ENCODE measurements at regions not wholly inside any gene's neighbourhood (a gene's known extent, or its start where the extent isn't known, plus 50 kb on each side); places are given as distances from the start of the nearest gene placed in this dataset.
A peak's percentile ranks its signal among the peaks of the same experiment; 100 is the strongest.

DNA sequence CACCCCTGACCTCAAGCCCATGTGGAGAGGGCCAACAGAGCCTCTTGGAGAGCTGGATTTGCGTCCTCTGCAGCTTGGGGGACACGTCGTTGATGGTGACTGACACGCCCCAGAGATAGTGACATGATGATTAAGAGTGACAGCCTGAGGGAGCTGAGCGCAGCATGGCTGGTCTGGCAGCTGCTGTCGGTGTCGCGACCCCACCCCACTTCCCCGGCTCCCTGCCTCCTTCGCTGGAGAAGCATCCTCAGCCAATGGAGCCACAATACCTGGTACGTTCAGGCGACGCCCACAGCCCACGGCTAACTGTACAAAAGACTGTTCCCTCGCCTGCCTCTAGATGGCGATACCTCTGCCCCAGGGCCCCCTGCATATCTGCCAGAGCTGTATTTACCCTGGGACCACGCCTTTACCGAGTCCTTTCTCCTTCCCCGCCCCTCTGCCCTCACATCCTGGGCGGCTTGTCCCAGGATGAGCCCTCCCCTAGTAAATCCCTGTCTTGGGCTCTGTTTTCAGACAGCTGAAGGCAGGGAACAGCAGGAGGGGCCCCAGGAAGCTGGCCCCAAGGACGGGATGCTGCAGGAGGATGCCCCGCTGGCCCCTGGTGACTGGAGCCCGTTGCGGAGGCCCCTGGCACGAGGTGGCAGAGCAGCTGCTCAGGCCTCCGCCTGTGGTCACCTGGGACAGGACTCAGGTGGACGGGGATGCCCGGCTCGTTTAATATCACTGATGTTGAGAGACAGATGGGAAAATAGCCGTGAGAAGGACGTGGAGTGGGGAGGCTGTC is 90.6 kb downstream of the RPS6KA4 start (continued):
- TF ChIP-seq, protein P1, sequence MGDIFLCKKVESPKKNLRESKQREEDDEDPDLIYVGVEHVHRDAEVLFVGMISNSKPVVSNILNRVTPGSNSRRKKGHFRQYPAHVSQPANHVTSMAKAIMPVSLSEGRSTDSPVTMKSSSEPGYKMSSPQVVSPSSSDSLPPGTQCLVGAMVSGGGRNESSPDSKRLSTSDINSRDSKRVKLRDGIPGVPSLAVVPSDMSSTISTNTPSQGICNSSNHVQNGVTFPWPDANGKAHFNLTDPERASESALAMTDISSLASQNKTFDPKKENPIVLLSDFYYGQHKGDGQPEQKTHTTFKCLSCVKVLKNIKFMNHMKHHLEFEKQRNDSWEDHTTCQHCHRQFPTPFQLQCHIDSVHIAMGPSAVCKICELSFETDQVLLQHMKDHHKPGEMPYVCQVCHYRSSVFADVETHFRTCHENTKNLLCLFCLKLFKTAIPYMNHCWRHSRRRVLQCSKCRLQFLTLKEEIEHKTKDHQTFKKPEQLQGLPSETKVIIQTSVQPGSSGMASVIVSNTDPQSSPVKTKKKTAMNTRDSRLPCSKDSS (IDR thresholded peaks at IDR 0.05; ENCODE audit: low read depth, partially characterized antibody): no peak
- TF ChIP-seq KLF16 (IDR thresholded peaks at IDR 0.05) (0 out of 2 replicates have a peak, but pooled peaks have one; percentile 21), MAFG (tag; conservative IDR thresholded peaks at IDR 0.05) (no peak), RFX5 (IDR thresholded peaks at IDR 0.05; ENCODE audit: low read depth, low read length) (no peak), PML (IDR thresholded peaks at IDR 0.05; ENCODE audit: low read length) (no peak), SLC30A9 (CRISPR knock-in tag; IDR thresholded peaks at IDR 0.05) (no peak), ETV1 (tag; conservative IDR thresholded peaks at IDR 0.05; ENCODE audit: low read depth) (no peak), ERF (CRISPR knock-in tag; IDR thresholded peaks at IDR 0.05) (no peak), FOSL1 (tag; conservative IDR thresholded peaks at IDR 0.05) (0 out of 2 replicates have a peak, but pooled peaks have one; percentile 26), ELF2 (CRISPR knock-in tag; IDR thresholded peaks at IDR 0.05) (no peak), ZNF12 (CRISPR knock-in tag; IDR thresholded peaks at IDR 0.05) (no peak)
- TF ChIP-seq, protein P2, sequence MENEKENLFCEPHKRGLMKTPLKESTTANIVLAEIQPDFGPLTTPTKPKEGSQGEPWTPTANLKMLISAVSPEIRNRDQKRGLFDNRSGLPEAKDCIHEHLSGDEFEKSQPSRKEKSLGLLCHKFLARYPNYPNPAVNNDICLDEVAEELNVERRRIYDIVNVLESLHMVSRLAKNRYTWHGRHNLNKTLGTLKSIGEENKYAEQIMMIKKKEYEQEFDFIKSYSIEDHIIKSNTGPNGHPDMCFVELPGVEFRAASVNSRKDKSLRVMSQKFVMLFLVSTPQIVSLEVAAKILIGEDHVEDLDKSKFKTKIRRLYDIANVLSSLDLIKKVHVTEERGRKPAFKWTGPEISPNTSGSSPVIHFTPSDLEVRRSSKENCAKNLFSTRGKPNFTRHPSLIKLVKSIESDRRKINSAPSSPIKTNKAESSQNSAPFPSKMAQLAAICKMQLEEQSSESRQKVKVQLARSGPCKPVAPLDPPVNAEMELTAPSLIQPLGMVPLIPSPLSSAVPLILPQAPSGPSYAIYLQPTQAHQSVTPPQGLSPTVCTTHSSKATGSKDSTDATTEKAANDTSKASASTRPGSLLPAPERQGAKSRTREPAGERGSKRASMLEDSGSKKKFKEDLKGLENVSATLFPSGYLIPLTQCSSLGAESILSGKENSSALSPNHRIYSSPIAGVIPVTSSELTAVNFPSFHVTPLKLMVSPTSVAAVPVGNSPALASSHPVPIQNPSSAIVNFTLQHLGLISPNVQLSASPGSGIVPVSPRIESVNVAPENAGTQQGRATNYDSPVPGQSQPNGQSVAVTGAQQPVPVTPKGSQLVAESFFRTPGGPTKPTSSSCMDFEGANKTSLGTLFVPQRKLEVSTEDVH (IDR thresholded peaks at IDR 0.05; ENCODE audit: low read depth, partially characterized antibody): no peak
- TF ChIP-seq, protein P3, sequence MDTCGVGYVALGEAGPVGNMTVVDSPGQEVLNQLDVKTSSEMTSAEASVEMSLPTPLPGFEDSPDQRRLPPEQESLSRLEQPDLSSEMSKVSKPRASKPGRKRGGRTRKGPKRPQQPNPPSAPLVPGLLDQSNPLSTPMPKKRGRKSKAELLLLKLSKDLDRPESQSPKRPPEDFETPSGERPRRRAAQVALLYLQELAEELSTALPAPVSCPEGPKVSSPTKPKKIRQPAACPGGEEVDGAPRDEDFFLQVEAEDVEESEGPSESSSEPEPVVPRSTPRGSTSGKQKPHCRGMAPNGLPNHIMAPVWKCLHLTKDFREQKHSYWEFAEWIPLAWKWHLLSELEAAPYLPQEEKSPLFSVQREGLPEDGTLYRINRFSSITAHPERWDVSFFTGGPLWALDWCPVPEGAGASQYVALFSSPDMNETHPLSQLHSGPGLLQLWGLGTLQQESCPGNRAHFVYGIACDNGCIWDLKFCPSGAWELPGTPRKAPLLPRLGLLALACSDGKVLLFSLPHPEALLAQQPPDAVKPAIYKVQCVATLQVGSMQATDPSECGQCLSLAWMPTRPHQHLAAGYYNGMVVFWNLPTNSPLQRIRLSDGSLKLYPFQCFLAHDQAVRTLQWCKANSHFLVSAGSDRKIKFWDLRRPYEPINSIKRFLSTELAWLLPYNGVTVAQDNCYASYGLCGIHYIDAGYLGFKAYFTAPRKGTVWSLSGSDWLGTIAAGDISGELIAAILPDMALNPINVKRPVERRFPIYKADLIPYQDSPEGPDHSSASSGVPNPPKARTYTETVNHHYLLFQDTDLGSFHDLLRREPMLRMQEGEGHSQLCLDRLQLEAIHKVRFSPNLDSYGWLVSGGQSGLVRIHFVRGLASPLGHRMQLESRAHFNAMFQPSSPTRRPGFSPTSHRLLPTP (IDR thresholded peaks at IDR 0.05; ENCODE audit: borderline replicate concordance, extremely low read depth, insufficient read length): no peak
- TF ChIP-seq, protein P4, sequence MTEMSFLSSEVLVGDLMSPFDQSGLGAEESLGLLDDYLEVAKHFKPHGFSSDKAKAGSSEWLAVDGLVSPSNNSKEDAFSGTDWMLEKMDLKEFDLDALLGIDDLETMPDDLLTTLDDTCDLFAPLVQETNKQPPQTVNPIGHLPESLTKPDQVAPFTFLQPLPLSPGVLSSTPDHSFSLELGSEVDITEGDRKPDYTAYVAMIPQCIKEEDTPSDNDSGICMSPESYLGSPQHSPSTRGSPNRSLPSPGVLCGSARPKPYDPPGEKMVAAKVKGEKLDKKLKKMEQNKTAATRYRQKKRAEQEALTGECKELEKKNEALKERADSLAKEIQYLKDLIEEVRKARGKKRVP (CRISPR knock-in tag; IDR thresholded peaks at IDR 0.05): no peak

Data from K562 (cell line).